HG03103 (cell line): ENCODE measurements at regions not wholly inside any gene's neighbourhood (a gene's known extent, or its start where the extent isn't known, plus 50 kb on each side); places are given as distances from the start of the nearest gene placed in this dataset.
"Not testable (repeated sequence)": the region's sequence is repeated elsewhere in the genome, so short reads cannot be mapped to it uniquely, and the experiment has no call there.

Experiments used
- ATAC-seq: cut with Tn5 transposase; IDR thresholded peaks from one replicate; pipeline ENCODE4 v1.9.1; 2021; ENCODE audit warnings: low read depth; ENCODE audit not compliant: unreplicated experiment

DNA sequence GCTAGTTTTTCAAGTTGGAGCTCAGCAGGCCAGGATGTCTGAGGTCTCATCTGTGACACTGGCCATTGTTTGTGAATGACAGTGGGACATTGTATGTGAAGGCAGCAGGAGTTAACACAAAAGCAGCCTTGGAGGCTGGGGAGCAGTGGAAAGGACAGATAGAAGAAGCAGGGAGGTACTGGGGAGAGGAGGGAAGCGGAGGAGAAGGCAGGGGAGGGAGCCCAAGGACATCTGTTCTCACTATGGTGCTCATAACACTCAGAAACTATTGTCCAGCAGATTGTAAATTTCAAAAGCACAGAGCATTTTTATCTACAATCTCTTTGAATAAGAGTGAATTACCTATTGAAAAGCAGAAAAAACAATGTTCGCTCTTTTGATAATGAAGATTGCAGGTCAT is 253.6 kb upstream of the DIPK2B start:
- ATAC-seq: no peak

GRCh38 chrX:45449982-45450381 is 249.3 kb upstream of the DIPK2B start:
- ATAC-seq: no peak

DNA sequence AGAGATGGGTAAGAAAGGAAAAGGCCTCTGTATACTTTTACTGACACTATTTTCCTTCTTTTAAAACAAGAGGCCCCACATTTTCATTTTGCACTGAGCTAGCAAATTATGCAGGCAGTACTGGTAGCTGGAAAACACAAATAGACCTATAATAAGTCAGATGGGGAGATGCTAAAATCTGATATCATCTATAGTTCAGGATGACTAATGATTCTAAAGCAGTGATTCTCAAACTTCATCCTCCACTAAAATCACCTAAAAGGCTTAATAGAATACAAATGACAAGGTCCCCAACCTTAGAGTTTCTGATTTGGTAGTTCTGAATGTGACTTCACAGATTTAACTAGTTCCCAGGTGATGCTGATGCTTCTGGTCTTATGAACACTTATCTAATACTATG is 247.3 kb upstream of the DIPK2B start:
- ATAC-seq: no peak

- no peak for ATAC-seq
Measured at GRCh38 chrX:45447331-45447730, 246.7 kb upstream of the DIPK2B start.

- no peak for ATAC-seq
Measured at GRCh38 chrX:45445745-45446412, 245.2 kb upstream of the DIPK2B start.

DNA sequence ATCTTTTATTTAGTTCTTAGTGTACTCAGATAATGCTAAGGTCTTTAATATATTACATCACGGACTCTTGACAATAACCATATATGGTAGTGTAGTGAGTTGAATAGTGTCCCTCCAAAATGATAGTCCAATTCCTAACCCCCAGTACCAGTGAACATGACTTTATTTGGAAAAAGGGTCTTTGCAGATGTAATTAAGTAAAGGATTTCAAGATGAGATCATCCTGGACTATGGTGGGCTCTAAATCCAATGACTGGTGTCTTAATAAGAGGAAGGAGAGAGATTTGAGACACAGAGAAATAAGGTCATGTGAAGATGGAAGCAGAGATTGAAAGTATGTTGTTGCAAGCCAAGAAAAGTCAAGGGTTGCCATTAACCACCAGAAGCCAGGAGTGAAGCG is 236.5 kb upstream of the DIPK2B start:
- ATAC-seq: no peak

DNA sequence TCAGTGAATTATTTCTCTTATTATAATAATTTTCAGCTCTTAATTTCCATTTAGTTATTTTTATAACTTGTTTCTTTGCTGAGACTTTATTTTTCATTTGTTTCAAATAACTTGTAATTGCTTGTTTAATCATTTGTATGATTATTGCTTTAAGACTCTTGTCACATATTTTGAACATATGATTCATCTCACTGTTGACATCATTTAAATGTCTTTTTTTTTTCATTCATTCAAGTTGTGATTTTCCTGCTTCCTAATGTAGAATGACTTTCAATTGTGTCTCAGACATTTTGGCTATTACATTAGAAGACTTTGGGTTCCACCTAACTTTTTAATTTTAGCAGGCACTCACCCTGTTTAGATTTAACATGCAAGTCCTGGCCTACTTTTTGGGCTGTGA is 234.8 kb upstream of the DIPK2B start:
- ATAC-seq: no peak

- ATAC-seq: no peak
Measured at GRCh38 chrX:45434231-45434630, 233.6 kb upstream of the DIPK2B start.

DNA sequence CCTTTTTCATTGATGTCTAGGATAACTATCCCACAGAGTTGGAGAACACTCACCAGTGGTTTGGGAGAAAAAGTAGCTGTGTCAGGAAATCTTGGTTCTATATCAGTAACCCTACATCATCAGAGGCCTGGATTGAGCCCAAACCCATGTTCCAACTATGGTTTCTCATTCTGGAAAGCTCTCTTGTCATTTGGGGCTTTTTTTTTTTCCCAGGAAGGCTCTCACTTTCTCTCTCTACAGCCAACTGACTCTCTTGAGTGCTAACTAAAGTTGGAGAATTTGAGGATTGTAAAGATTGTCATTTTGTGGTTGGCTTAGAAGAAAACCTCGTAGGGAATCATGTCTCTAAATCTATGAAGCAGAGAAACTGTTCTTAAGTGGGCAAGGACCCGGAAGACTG is 228.2 kb upstream of the DIPK2B start:
- ATAC-seq: no peak

- no peak for ATAC-seq
Measured at GRCh38 chrX:45424326-45424725, 223.7 kb upstream of the DIPK2B start.

DNA sequence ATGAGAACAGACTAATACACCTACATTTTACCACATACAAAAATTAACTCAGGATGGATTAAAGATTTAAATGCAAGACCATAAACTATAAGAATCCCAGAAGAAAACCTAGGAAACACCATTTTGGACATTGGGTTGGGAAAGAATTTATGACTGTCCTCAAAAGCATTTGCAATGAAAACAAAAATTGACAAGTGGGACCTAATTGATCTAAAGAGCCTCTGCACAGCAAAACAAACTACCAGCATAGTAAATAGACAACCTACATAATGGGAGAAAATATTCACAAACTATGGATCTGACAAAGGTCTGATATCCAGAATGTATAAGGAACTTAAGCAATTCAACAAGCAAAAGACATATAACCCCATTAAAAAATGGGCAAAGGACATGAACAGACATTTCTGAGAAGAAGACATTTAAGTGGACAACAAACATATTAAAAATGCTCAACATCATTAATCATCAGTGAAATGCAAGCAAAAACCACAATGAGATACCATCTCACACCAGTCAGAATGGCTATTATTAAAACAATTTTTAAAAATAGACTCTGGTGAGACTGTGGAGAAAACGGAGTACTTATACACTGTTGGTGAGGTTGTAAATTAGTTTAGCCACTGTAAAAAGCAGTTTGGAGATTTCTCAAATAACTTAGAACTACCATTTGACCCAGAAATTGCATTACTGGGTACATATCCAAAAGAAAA is 221.7 kb upstream of the DIPK2B start:
- no peak for ATAC-seq

DNA sequence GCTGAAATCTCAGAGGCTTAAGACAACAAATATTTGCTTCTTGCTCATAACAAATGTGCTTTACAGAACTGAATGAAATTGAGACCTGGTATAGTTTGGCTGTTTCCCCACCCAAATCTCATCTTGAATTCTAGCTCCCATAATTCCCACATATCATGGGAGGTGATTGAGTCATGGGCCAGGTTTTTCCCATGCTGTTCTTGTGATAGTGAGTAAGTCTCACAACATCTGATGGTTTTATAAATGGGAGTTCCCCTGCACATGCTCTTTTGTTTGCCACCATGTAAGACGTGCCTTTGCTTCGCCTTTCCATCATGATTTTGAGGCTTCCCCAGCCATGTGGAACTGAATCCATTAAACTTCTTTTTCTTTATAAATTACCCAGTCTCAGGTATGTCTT is 221.1 kb upstream of the DIPK2B start:
- no peak for ATAC-seq

GRCh38 chrX:45404206-45404605 is 203.5 kb upstream of the DIPK2B start:
- no peak for ATAC-seq

DNA sequence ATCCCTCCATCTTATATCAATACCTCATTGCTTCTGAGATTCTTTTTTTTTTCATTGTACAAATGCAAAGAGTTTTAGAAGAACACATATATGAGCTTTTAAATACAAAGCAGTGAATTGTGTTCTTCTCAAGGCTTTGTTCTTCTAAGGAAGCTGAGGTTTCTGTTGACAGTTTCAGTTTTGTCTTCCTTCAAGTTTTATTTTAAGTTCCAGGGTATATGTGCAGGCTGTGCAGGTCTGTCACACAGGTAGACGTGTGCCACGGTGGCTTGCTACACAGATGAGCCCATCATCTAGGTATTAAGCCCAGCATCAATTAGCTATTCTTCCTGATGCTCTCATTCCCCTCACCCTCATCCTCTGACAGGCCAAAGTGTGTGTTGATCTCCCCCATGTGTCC is 201.2 kb upstream of the DIPK2B start:
- ATAC-seq: no peak

GRCh38 chrX:45400951-45401725 is 200.5 kb upstream of the DIPK2B start:
- ATAC-seq: not testable (repeated sequence)

- ATAC-seq: no peak
Measured at GRCh38 chrX:45400027-45400779, 199.5 kb upstream of the DIPK2B start.

DNA sequence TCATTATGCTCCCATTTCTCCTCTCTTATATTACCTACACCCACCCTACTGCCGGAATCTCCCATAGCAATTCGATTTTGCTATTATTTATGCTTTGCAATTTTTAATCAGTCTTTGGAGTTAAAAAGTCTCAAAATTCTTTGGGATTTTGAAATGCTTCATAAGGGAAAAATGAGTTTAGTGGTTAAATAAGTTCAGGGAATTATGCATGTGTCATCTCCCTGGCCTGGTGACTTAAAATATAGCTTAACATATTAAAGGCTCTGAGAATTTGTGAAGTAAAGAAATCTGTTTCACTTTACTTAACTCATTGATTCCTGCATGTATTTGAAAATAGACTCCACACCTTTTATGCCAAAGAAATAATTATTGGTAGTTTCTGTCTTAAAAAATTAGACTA is 185.1 kb upstream of the DIPK2B start:
- no peak for ATAC-seq

- ATAC-seq: no peak
Measured at GRCh38 chrX:45381841-45382240, 181.2 kb upstream of the DIPK2B start.

DNA sequence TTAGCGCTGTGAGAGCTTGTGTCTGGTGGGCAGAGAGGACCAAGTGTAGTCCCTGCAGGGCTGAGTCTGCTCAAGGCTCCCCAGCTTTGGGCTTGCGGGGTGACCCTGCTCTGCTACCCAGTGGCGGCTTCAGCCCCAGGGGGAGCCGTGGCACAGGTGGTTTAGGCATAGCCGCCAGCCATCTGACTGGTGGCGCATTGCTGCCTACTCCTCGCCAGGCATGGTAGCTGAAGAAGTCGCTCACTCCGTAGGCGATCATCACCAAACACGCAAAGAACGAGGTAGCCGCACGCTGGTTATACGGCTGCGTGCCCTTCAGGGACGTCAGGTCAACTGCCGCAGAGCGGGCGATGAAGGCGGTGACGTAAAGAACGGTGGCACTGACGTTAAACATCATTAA is 180.7 kb upstream of the DIPK2B start:
- no peak for ATAC-seq

DNA sequence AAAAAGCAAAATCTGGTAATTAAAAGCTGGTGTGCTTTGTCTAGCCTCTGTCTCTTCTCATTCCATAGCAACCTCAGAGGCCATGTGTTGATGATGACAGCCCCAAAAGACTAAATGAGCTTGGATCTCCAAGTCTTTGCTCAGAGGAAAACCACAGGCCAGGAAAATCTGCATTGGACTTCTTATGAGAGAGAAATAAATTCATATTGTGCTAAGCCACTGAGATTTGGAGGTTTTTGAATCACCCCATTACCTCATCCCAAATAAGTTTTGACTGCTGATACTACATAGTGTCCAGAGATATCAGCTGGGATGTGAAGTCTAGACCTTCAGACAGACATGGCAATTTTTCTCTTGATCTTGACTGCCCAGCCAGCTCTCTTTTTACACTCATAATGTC is 178.6 kb upstream of the DIPK2B start:
- no peak for ATAC-seq

DNA sequence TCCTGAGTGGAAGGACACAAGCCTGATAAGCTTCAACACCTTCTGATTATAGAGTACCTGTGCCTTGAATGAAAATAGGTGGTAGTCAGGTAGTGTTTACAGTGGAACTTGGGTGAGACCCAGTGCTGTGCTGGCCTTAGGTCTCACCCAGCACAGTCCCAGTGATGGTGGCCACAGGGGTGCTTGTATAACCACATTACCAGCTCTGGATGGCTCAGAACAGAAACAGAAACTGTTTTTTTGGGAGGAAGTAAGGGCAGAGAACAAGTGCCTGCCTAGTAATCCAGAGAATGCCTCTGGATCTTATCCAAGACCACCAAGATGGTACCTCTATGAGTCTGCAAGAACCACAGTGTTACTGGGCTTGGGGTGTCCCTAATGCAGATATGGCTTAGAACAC is 171.5 kb upstream of the DIPK2B start:
- no peak for ATAC-seq
